IMR-90 (cell line): ENCODE measurements at regions not wholly inside any gene's neighbourhood (a gene's known extent, or its start where the extent isn't known, plus 50 kb on each side); places are given as distances from the start of the nearest gene placed in this dataset.

ENCODE experiments used
- ATAC-seq: fragments of 200-7000 bp; cut with Tn5 transposase; 2 replicates; pipeline ENCODE4 v1.9.1; 2020; ENCODE audit warnings: low read depth, mild to moderate bottlenecking, moderate library complexity
- BruUV-seq: library from RNA; stranded (reverse); fragments of 400-500 nt; replicated peaks from 2 replicates; lab custom pipeline; 2021; lab: Mats Ljungman, UMichigan
- CTCF ChIA-PET: fragments of 300-600 bp; formaldehyde crosslinking; extraction: SDS; loops from one replicate; lab custom pipeline; 2021; ENCODE audit warnings: antibody characterized with exemption; lab: Yijun Ruan, JAX
- POLR2A ChIA-PET: fragments of 300-600 bp; sonication (Branson Sonifier 250); formaldehyde crosslinking; loops from one replicate; lab custom pipeline; 2022; ENCODE audit warnings: antibody characterized with exemption; ENCODE audit not compliant: unreplicated experiment; lab: Charles Lee
- DNase-seq: peaks from one replicate; pipeline ENCODE4 v3.0.0; 2013
- H2AFZ ChIP-seq: replicated peaks from 2 replicates; pipeline ENCODE3; 2013; ENCODE audit warnings: low read length, mild to moderate bottlenecking; ENCODE audit not compliant: poor library complexity
- H2AK5ac ChIP-seq: 2 replicates; pipeline ENCODE4 v1.6.1; 2013; ENCODE audit warnings: low read depth, low read length, inconsistent platforms
- H2AK9ac ChIP-seq: replicated peaks from 2 replicates; pipeline ENCODE3; 2013; ENCODE audit warnings: mild to moderate bottlenecking, low read depth, low read length, moderate library complexity; ENCODE audit not compliant: poor library complexity
- H2BK120ac ChIP-seq: 2 replicates; pipeline ENCODE4 v1.6.1; 2013; ENCODE audit warnings: low read depth, low read length, inconsistent platforms
- H2BK15ac ChIP-seq: 3 replicates; pipeline ENCODE4 v1.6.1; 2013; ENCODE audit warnings: low read depth, low read length, inconsistent platforms
- H2BK20ac ChIP-seq: 2 replicates; pipeline ENCODE4 v1.6.1; 2013; ENCODE audit warnings: low read depth, mild to moderate bottlenecking, inconsistent platforms, low read length, moderate library complexity
- H2BK5ac ChIP-seq: 2 replicates; pipeline ENCODE4 v1.6.1; 2013; ENCODE audit warnings: mild to moderate bottlenecking, low read depth, low read length, inconsistent platforms; ENCODE audit not compliant: poor library complexity, severe bottlenecking
- H3K14ac ChIP-seq: replicated peaks from 2 replicates; pipeline ENCODE4 v1.6.1; 2013; ENCODE audit warnings: low read depth, low read length, inconsistent platforms
- H3K18ac ChIP-seq: 2 replicates; pipeline ENCODE4 v1.6.1; 2013; ENCODE audit warnings: low read depth, low read length, control low read depth
- H3K23ac ChIP-seq: 2 replicates; pipeline ENCODE4 v1.6.1; 2013; ENCODE audit warnings: low read depth, low read length, inconsistent platforms
- H3K27ac ChIP-seq: 2 replicates; pipeline ENCODE4 v1.5.1; 2013; ENCODE audit warnings: mild to moderate bottlenecking, control low read depth, low read length; ENCODE audit not compliant: insufficient read depth
- H3K27me3 ChIP-seq: 2 replicates; pipeline ENCODE4 v1.6.1; 2013; ENCODE audit warnings: low read length; ENCODE audit not compliant: control insufficient read depth, insufficient read depth
- H3K36me3 ChIP-seq: 2 replicates; pipeline ENCODE4 v1.6.1; 2013; ENCODE audit warnings: low read length, mixed read lengths; ENCODE audit not compliant: control insufficient read depth, insufficient read depth
- H3K4ac ChIP-seq: 2 replicates; pipeline ENCODE4 v1.6.1; 2013; ENCODE audit warnings: low read depth, low read length, inconsistent platforms
- H3K4me1 ChIP-seq: 2 replicates; pipeline ENCODE4 v1.6.1; 2013; ENCODE audit warnings: low read length, mixed read lengths; ENCODE audit not compliant: control insufficient read depth, insufficient read depth
- H3K4me2 ChIP-seq: 2 replicates; pipeline ENCODE4 v1.6.1; 2013; ENCODE audit warnings: low read depth, mild to moderate bottlenecking, control low read depth, low read length, moderate library complexity
- H3K4me3 ChIP-seq: 2 replicates; pipeline ENCODE4 v1.5.1; 2013; ENCODE audit warnings: low read depth, mild to moderate bottlenecking, control low read depth, low read length, moderate library complexity; ENCODE audit not compliant: insufficient read depth
- H3K56ac ChIP-seq: 2 replicates; pipeline ENCODE4 v1.6.1; 2013; ENCODE audit warnings: low read length, inconsistent platforms; ENCODE audit not compliant: insufficient read depth; ENCODE audit errors: extremely low read depth
- H3K79me1 ChIP-seq, 2 experiments: 2 replicates each; pipeline ENCODE4 v1.6.1; 2013; ENCODE audit warnings: low read length in 2 of 2, inconsistent platforms in 1 of 2, low read depth in 1 of 2
- H3K9ac ChIP-seq: 2 replicates; pipeline ENCODE4 v1.6.1; 2013; ENCODE audit warnings: low read depth, low read length, control low read depth
- H3K9me1 ChIP-seq: 2 replicates; pipeline ENCODE4 v1.6.1; 2013; ENCODE audit warnings: low read length, inconsistent platforms; ENCODE audit not compliant: insufficient read depth
- H3K9me3 ChIP-seq: 2 replicates; pipeline ENCODE4 v1.6.1; 2013; ENCODE audit warnings: low read length; ENCODE audit not compliant: control insufficient read depth, insufficient read depth
- H4K20me1 ChIP-seq: 2 replicates; pipeline ENCODE4 v1.6.1; 2013; ENCODE audit warnings: low read length, inconsistent platforms; ENCODE audit not compliant: insufficient read depth
- H4K5ac ChIP-seq: 2 replicates; pipeline ENCODE4 v1.6.1; 2013; ENCODE audit warnings: mild to moderate bottlenecking, low read depth, low read length, control low read depth
- H4K8ac ChIP-seq, 2 experiments: 2 replicates each; pipeline ENCODE4 v1.6.1; 2013; ENCODE audit warnings: low read depth in 2 of 2, low read length in 2 of 2, control low read depth in 1 of 2, inconsistent platforms in 1 of 2
- H4K91ac ChIP-seq: 2 replicates; pipeline ENCODE4 v1.6.1; 2013; ENCODE audit warnings: low read depth, low read length, inconsistent platforms; ENCODE audit not compliant: insufficient read depth
- CTCF ChIP-seq: conservative IDR thresholded peaks from 2 replicates; pipeline ENCODE4 v1.5.1; 2012; ENCODE audit warnings: mild to moderate bottlenecking, low read depth, low read length, improper control_type of control experiment
- MAFK ChIP-seq: IDR thresholded peaks from 2 replicates; pipeline ENCODE4 v1.6.1; 2012; ENCODE audit warnings: low read depth, low read length, improper control_type of control experiment
- POLR2A ChIP-seq: IDR thresholded peaks from 2 replicates; pipeline ENCODE4 v1.6.1; 2012; ENCODE audit warnings: mild to moderate bottlenecking, low read depth, low read length
- SMC3 ChIP-seq: fragments of 150-350 bp; IDR thresholded peaks from 2 replicates; pipeline ENCODE4 v1.6.1; 2016; ENCODE audit warnings: low read depth, mild to moderate bottlenecking, antibody characterized with exemption, low read length, moderate library complexity
- WGBS, 2 experiments: methylation state at CpG; one replicate each; pipeline versions ENCODE4 v1.1.5 to v1.1.7; 2013; ENCODE audit warnings: missing lambda C conversion rate in 2 of 2; ENCODE audit not compliant: insufficient read length in 1 of 2; ENCODE audit errors: extremely low coverage in 2 of 2; 5-methylcytosine and 5-hydroxymethylcytosine counted together
- dilution Hi-C: fragments of 300-500 bp; cut with HindIII; formaldehyde crosslinking; loops from one replicate; pipeline ENCODE4 v1.14.3; 2018; ENCODE audit warnings: low sequenced_read_pairs; ENCODE audit not compliant: unreplicated experiment
- in situ Hi-C: fragments of 300-500 bp; cut with MboI; formaldehyde crosslinking; loops from 3 replicates; pipeline ENCODE4 v1.14.3; 2019; ENCODE audit warnings: low sequenced_read_pairs, inconsistent platforms, mixed read lengths
- intact Hi-C: fragments of 100-400 bp; cut with micrococcal nuclease; formaldehyde crosslinking; loops from 2 replicates; pipeline ENCODE4 v1.10.0; 2022

- Histone ChIP-seq H3K9me3 (peaks cover 23% of the 10 kb centered on the region), H3K23ac (no peak overlapping the region), H3K4me2 (no peak overlapping the region), H4K20me1 (no peaks in the 10 kb centered on the region), H3K9ac (no peak overlapping the region), H3K36me3 (no peaks in the 10 kb centered on the region), H4K5ac (no peak overlapping the region), H3K79me1 (no peaks in the 10 kb centered on the region), H2BK5ac (no peak overlapping the region), H4K8ac (no peak overlapping the region), H3K4me1 (no peaks in the 10 kb centered on the region), H3K14ac (no peak overlapping the region), H3K27ac (no peak overlapping the region), H3K18ac (no peak overlapping the region), H3K56ac (no peak overlapping the region), H3K4me3 (no peak overlapping the region), H2AK9ac (no peak overlapping the region), H4K91ac (no peak overlapping the region), H2AK5ac (no peak overlapping the region), H3K27me3 (no peaks in the 10 kb centered on the region), H2BK20ac (no peak overlapping the region), H2BK15ac (no peak overlapping the region), H2AFZ (no peak overlapping the region), H3K9me1 (no peaks in the 10 kb centered on the region), H3K4ac (no peak overlapping the region), H2BK120ac (no peak overlapping the region)
- BruUV-seq, result no TSS peak
- dilution Hi-C loops (no loop called here), in situ Hi-C loops (no loop called here), intact Hi-C loops (no loop called here)
- 38% methylated on average over 2 of the region's 14 CpGs; no CpG with 5 or more reads in 1 of the 2 experiments for WGBS, 2 experiments
- ATAC-seq (no peak), DNase-seq (no peak)
- TF ChIP-seq POLR2A (no peak), MAFK (no peak), SMC3 (peak; percentile 13; the same call in 1 of the 2 replicates), CTCF (peak; percentile 30; the same call in 1 of the 2 replicates)
- CTCF ChIA-PET, result no interaction called here
- POLR2A ChIA-PET, result no interaction called here
These were observed 1122.5 kb downstream of the NCAM2 start for GRCh38 chr21:22120616-22121266.
